ENCODE measurements at regions not wholly inside any gene's neighbourhood (a gene's known extent, or its start where the extent isn't known, plus 50 kb on each side); places are given as distances from the start of the nearest gene placed in this dataset.

DNA sequence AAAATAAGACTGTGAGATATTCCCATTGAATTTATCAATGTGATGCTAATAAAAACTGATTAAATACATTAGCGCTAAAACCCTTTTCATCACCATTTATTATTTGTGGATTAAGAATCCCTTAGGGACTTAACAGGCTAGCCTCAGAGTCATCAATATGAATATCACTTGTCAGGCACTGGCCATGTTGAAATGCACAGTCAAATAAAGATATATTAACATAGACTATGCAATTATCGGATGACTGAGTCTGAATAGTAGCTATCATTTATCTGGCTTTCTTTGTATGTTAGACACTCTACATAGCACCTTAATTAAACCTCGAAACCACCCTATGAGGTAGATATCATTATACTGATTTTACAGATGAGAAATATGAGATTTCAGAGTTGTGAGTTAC, 213.6 kb downstream of the RDH14 start:
- TF ChIP-seq GATA3 (IDR thresholded peaks at IDR 0.05; ENCODE audit: low read depth, low read length) (no peak), GATA2 (IDR thresholded peaks at IDR 0.05; ENCODE audit: low read depth, low read length) (no peak)

All from SH-SY5Y (cell line).